ENCODE measurements at regions not wholly inside any gene's neighbourhood (a gene's known extent, or its start where the extent isn't known, plus 50 kb on each side); places are given as distances from the start of the nearest gene placed in this dataset.

DNA sequence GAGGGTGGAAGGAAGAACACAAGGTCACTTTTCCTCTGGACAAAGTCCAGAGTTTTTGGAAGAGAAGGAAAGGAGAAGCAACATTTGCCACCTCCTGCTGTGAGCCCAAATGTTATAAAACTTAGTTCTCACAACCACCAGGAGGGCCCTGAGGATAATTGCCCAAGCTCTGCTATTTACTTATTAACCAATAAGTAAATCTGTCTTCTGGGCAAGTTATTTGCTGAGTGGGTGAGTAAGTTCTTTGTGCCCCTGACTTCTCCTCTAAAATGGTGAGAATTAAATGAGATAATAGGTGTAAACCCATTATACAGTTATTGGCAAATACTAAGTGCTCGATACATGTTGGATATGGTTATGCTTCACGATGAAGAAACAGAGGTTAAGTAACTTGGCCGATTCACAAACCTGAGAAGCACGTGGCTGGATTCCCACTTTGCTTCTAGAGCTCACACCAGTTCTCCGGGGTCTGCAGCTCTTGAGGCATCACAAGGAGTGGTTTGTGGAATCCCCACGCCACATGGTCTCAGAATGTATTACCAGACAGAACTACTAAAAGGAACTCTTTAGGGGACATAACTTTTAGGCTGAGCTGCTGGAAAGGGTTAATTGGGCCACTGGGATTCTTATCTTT lies 164.1 kb downstream of the MYCN start:
- Mint-ChIP-seq H3K27me3 (ENCODE audit: unreplicated experiment) (no peaks in the 10 kb centered on the region), H3K36me3 (ENCODE audit: insufficient read depth, unreplicated experiment) (no peaks in the 10 kb centered on the region), H3K9me3 (ENCODE audit: low read depth, unreplicated experiment) (no peaks in the 10 kb centered on the region), H3K4me3 (ENCODE audit: low read depth, unreplicated experiment) (no peak overlapping the region), H3K27ac (ENCODE audit: unreplicated experiment) (no peak overlapping the region), H3K4me1 (ENCODE audit: low read depth, unreplicated experiment) (peaks cover 9% of the 10 kb centered on the region)
- DNase-seq: no peak
- intact Hi-C loops (cut with micrococcal nuclease; ENCODE audit: unreplicated experiment): loop anchor here (5.0 kb wide), 1 partner anchor 162 kb away; the partner anchor contains the start of gene MYCN
- no TSS peak for BruUV-seq (replicated peaks)
- no peak for TF ChIP-seq CTCF (IDR thresholded peaks at IDR 0.05; ENCODE audit: unreplicated experiment)
- CTCF ChIA-PET: interaction anchor here (0.9 kb wide), 1 partner anchor 165 kb away, joined by 3 read pairs; the partner anchor contains the start of gene MYCN

DNA sequence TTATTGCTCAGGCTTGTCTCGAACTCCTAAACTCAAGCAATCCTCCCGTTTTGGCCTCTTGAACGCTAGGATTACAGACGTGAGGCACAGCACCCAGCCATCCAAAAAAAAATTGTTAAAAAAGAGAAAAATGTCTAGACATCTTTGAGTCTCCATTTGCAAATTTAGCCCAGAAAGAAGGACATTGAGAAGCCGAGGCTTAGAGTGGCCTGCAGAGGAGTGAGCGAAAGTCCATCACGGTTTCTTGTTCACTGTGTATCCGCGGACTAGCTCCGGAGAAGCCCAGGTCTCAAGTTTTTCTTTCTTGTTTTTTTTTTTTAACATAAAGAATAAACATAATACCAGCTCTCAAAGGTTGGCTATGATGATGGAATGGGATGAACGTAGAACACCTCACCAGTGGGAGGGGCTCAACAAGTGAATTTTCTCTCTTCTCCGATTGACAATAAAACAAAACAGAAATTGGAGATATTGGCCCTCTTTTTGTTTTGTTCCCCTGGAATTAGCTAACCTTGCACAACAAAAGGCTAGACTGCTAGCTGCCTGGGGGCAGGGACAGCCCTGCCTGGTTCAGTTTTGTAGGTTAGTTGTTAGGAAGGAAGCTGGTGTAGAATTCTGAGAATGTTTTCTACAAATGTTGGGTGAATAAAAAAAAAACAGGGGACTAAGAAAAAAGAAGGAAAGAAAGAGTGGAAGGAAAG lies 163.4 kb downstream of the MYCN start:
- CTCF ChIA-PET: interaction anchor here (0.7 to 0.9 kb wide), 2 partner anchors 134 to 164 kb away, joined by 3 to 9 read pairs; partner anchors contain the start of gene MYCN
- Mint-ChIP-seq H3K4me3 (ENCODE audit: low read depth, unreplicated experiment) (no peak overlapping the region), H3K9me3 (ENCODE audit: low read depth, unreplicated experiment) (no peaks in the 10 kb centered on the region), H3K4me1 (ENCODE audit: low read depth, unreplicated experiment) (peaks cover 9% of the 10 kb centered on the region), H3K36me3 (ENCODE audit: insufficient read depth, unreplicated experiment) (no peaks in the 10 kb centered on the region), H3K27me3 (ENCODE audit: unreplicated experiment) (no peaks in the 10 kb centered on the region), H3K27ac (ENCODE audit: unreplicated experiment) (no peak overlapping the region)
- no peak for TF ChIP-seq CTCF (IDR thresholded peaks at IDR 0.05; ENCODE audit: unreplicated experiment)
- no peak for DNase-seq
- BruUV-seq (replicated peaks): no TSS peak
- intact Hi-C loops (cut with micrococcal nuclease; ENCODE audit: unreplicated experiment): loop anchor here (5.0 kb wide), 1 partner anchor 161 kb away; the partner anchor contains the start of gene MYCN

DNA sequence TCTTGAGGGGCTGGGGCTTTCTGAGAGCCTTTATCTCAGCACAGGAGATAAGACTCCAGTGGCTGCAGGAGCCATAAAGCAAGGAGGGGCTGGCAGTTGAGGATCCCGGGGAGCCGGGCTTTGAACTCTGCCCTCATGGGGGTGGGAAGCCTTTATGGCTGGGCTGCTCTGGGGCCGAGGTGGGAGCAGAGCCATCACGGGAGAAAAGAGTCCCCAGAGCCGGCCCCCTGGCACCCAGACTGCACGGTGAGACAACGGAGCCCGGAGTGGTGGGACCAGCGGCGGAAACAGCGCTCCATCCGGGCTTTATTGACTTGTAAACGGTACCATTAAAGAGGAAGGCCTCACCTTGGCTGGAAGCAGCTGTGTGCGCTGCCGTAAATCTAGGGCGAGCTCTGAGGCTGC lies 162.6 kb downstream of the MYCN start:
- TF ChIP-seq CTCF (IDR thresholded peaks at IDR 0.05; ENCODE audit: unreplicated experiment): no peak
- no peak for DNase-seq
- intact Hi-C loops (cut with micrococcal nuclease; ENCODE audit: unreplicated experiment): loop anchor here (5.0 kb wide), 1 partner anchor 161 kb away; the partner anchor contains the start of gene MYCN
- Mint-ChIP-seq H3K27ac (ENCODE audit: unreplicated experiment) (no peak overlapping the region), H3K36me3 (ENCODE audit: insufficient read depth, unreplicated experiment) (no peaks in the 10 kb centered on the region), H3K27me3 (ENCODE audit: unreplicated experiment) (no peaks in the 10 kb centered on the region), H3K9me3 (ENCODE audit: low read depth, unreplicated experiment) (no peaks in the 10 kb centered on the region), H3K4me1 (ENCODE audit: low read depth, unreplicated experiment) (peaks cover 9% of the 10 kb centered on the region), H3K4me3 (ENCODE audit: low read depth, unreplicated experiment) (no peak overlapping the region)
- no TSS peak for BruUV-seq (replicated peaks)
- CTCF ChIA-PET: interaction anchor here (0.7 kb wide), 1 partner anchor 134 kb away, joined by 9 read pairs; no protein-coding TSS in a partner anchor

GRCh38 chr2:16102358-16102975 lies 162.1 kb downstream of the MYCN start:
- DNase-seq: no peak
- Mint-ChIP-seq H3K4me3 (ENCODE audit: low read depth, unreplicated experiment) (no peak overlapping the region), H3K27ac (ENCODE audit: unreplicated experiment) (no peak overlapping the region), H3K27me3 (ENCODE audit: unreplicated experiment) (no peaks in the 10 kb centered on the region), H3K4me1 (ENCODE audit: low read depth, unreplicated experiment) (peaks cover 9% of the 10 kb centered on the region), H3K9me3 (ENCODE audit: low read depth, unreplicated experiment) (no peaks in the 10 kb centered on the region), H3K36me3 (ENCODE audit: insufficient read depth, unreplicated experiment) (no peaks in the 10 kb centered on the region)
- CTCF ChIA-PET: interaction anchor here (0.7 kb wide), 1 partner anchor 133 kb away, joined by 9 read pairs; no protein-coding TSS in a partner anchor
- BruUV-seq (replicated peaks): no TSS peak
- intact Hi-C loops (cut with micrococcal nuclease; ENCODE audit: unreplicated experiment): loop anchor here (5.0 kb wide), 1 partner anchor 160 kb away; the partner anchor contains the start of gene MYCN
- TF ChIP-seq CTCF (IDR thresholded peaks at IDR 0.05; ENCODE audit: unreplicated experiment): no peak

Measured in Calu3 (cell line).